WERI-Rb-1 (cell line): ENCODE measurements at regions not wholly inside any gene's neighbourhood (a gene's known extent, or its start where the extent isn't known, plus 50 kb on each side); places are given as distances from the start of the nearest gene placed in this dataset.
"Not testable (repeated sequence)": the region's sequence is repeated elsewhere in the genome, so short reads cannot be mapped to it uniquely, and the experiment has no call there.

Experiments used
- DNase-seq: peaks from one replicate; pipeline ENCODE4 v3.0.0-alpha.2; 2020
- H3K27ac ChIP-seq: fragments of 250-450 bp; sonication (Bioruptor Pico); 2 replicates; pipeline ENCODE4 v1.5.1; 2020; ENCODE audit warnings: mild to moderate bottlenecking, moderate library complexity
- H3K27me3 ChIP-seq: fragments of 250-450 bp; sonication (Bioruptor Pico); 2 replicates; pipeline ENCODE4 v1.5.1; 2021; ENCODE audit warnings: mild to moderate bottlenecking, low read depth, moderate library complexity; ENCODE audit not compliant: insufficient read depth, severe bottlenecking
- H3K36me3 ChIP-seq: fragments of 250-450 bp; sonication (Bioruptor Pico); 2 replicates; pipeline ENCODE4 v1.5.1; 2020; ENCODE audit warnings: mild to moderate bottlenecking, moderate library complexity
- H3K4me3 ChIP-seq: 2 replicates; pipeline ENCODE4 v1.5.1; 2011; ENCODE audit warnings: low read depth, mild to moderate bottlenecking, control low read depth, low read length
- H3K9me3 ChIP-seq: fragments of 250-450 bp; sonication (Bioruptor Pico); 2 replicates; pipeline ENCODE4 v1.5.1; 2021; ENCODE audit warnings: mild to moderate bottlenecking, moderate library complexity; ENCODE audit not compliant: severe bottlenecking
- CTCF ChIP-seq: IDR thresholded peaks from 2 replicates; pipeline ENCODE4 v1.5.1; 2011; ENCODE audit warnings: low read depth, mild to moderate bottlenecking, control low read depth, inconsistent platforms, low read length

GRCh38 chr7:24164401-24164800 is 119.6 kb upstream of the NPY start:
- Histone ChIP-seq H3K36me3 (no peaks in the 10 kb centered on the region), H3K9me3 (no peaks in the 10 kb centered on the region), H3K27me3 (no peaks in the 10 kb centered on the region), H3K4me3 (no peak overlapping the region), H3K27ac (no peak overlapping the region)
- DNase-seq = no peak
- no peak for TF ChIP-seq CTCF

DNA sequence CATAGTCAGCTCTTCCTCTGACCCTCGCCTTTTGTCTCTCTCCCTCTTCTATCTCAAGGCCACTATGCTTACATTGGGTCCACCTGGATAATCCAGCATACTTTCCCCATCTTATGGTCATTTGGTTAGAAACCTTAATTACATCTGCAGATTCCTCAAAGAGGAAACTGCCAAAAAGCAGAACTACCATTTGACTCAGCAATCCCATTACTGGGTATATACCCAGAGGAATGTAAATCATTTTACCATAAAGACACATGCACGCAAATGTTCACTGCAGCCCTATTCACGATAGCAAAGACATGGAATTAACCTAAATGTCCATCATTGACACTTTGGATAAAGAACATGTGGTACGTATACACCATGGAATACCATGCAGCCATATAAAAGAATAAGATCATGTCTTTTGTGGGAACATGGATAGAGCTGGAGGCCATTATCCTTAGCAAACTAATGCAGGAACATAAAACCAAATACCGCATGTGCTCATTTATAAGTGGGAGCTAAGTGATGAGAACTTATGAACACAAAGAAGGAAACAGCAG is 114.8 kb upstream of the NPY start:
- Histone ChIP-seq H3K27me3 (no peaks in the 10 kb centered on the region), H3K27ac (no peak overlapping the region), H3K9me3 (no peaks in the 10 kb centered on the region), H3K36me3 (no peaks in the 10 kb centered on the region), H3K4me3 (no peak overlapping the region)
- DNase-seq = no peak
- TF ChIP-seq CTCF = no peak

GRCh38 chr7:24171951-24172350 is 112.0 kb upstream of the NPY start:
- not testable (repeated sequence) for H3K9me3 ChIP-seq, H3K27ac ChIP-seq, H3K27me3 ChIP-seq, H3K4me3 ChIP-seq, DNase-seq, H3K36me3 ChIP-seq

DNA sequence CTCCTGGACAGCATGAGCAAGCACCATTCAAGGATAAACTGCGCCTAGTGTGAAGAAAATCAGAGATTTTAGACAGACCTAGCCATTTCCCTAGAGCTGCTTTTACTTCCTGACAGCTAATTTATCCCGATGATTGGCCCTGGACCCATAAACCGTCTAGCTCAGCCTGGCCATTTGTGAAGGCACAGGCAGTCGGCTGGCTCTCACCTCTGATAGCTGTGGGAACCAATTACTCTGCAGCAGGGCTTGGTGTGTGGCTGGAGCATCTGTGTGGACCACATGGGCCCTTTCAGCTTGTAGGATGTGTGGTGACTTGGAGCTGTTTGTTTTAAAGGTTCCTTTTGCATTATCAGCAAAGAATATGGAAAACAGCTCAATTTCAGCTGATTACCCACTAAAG is 111.1 kb upstream of the NPY start:
- no peak for DNase-seq
- H3K36me3 ChIP-seq = no peaks in the 10 kb centered on the region
- no peak for TF ChIP-seq CTCF
- no peaks in the 10 kb centered on the region for H3K9me3 ChIP-seq
- H3K27me3 ChIP-seq = peaks cover 3% of the 10 kb centered on the region
- no peak overlapping the region for H3K4me3 ChIP-seq
- H3K27ac ChIP-seq = no peak overlapping the region

GRCh38 chr7:24175603-24176002 is 108.4 kb upstream of the NPY start:
- no peak overlapping the region for H3K27ac ChIP-seq
- H3K27me3 ChIP-seq = peaks cover 3% of the 10 kb centered on the region
- TF ChIP-seq CTCF = no peak
- no peak overlapping the region for H3K4me3 ChIP-seq
- no peaks in the 10 kb centered on the region for H3K36me3 ChIP-seq
- no peaks in the 10 kb centered on the region for H3K9me3 ChIP-seq
- no peak for DNase-seq

- H3K27ac ChIP-seq = no peak overlapping the region
- H3K4me3 ChIP-seq = no peak overlapping the region
- no peak for TF ChIP-seq CTCF
- DNase-seq = no peak
- no peaks in the 10 kb centered on the region for H3K36me3 ChIP-seq
- peaks cover 5% of the 10 kb centered on the region for H3K27me3 ChIP-seq
- H3K9me3 ChIP-seq = no peaks in the 10 kb centered on the region
Observed at GRCh38 chr7:24178811-24179570, 105.0 kb upstream of the NPY start.
